ENCODE measurements at regions not wholly inside any gene's neighbourhood (a gene's known extent, or its start where the extent isn't known, plus 50 kb on each side); places are given as distances from the start of the nearest gene placed in this dataset.

DNA sequence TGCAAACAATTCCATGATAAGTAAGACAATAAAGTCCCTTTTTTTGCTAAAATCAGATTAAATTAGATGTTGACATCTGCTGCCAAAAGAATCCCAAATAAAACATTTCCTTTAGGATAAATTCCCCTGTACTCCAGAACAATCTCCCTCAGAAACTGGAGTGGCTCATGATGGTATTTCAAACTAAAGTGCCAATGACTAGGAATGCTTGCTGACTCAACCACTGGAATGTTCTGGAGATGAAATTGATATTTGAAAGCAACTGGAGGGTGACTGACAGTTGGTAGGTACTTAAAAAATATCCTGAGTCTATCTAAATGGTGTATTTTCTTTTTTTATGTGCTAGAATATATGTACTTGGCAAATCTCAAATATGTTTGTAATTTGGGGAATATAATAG, 350.1 kb upstream of the TSHZ2 start:
- no peak for FAIRE-seq
- no peak for DNase-seq (ENCODE audit: insufficient read length, low spot score)

DNA sequence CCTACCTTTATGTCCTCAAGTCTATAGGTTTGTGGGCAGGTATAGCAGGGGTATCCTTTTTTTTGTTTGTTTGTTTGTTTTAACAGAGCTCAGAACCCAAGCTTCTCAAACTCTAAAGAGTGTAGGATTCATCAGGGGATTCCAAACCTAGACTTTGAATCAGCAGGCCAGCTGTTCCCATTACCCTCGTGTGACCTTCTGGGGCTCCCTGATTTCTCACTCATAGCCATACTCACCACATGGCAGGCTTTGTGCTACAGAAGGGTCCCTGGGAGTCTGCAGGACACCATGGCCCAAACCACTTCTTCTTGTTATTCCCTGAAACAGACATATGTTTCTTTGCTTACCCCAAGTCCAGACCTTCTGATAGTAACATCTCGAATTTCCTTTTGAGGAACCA, 350.8 kb upstream of the TSHZ2 start:
- FAIRE-seq (no peak), DNase-seq (ENCODE audit: insufficient read length, low spot score) (no peak)
- TF ChIP-seq POU2F2 (IDR thresholded peaks at IDR 0.05; ENCODE audit: low read depth, low read length) (no peak), POLR2AphosphoS5 (IDR thresholded peaks at IDR 0.05; ENCODE audit: low read depth, low read length) (no peak), PAX5 (IDR thresholded peaks at IDR 0.05; ENCODE audit: insufficient read depth, low read length, severe bottlenecking) (no peak), TAF1 (IDR thresholded peaks at IDR 0.05; ENCODE audit: low read depth, low read length) (no peak), POLR2A (IDR thresholded peaks at IDR 0.05; ENCODE audit: low read depth, low read length) (no peak), SPI1 (IDR thresholded peaks at IDR 0.05; ENCODE audit: low read depth, low read length) (no peak)

More for the DNA sequence above, 350.1 kb upstream of the TSHZ2 start:
- TF ChIP-seq POU2F2 (IDR thresholded peaks at IDR 0.05; ENCODE audit: low read depth, low read length) (no peak), TAF1 (IDR thresholded peaks at IDR 0.05; ENCODE audit: low read depth, low read length) (no peak), SPI1 (IDR thresholded peaks at IDR 0.05; ENCODE audit: low read depth, low read length) (no peak), POLR2A (IDR thresholded peaks at IDR 0.05; ENCODE audit: low read depth, low read length) (no peak), POLR2AphosphoS5 (IDR thresholded peaks at IDR 0.05; ENCODE audit: low read depth, low read length) (no peak), PAX5 (IDR thresholded peaks at IDR 0.05; ENCODE audit: insufficient read depth, low read length, severe bottlenecking) (no peak)

DNA sequence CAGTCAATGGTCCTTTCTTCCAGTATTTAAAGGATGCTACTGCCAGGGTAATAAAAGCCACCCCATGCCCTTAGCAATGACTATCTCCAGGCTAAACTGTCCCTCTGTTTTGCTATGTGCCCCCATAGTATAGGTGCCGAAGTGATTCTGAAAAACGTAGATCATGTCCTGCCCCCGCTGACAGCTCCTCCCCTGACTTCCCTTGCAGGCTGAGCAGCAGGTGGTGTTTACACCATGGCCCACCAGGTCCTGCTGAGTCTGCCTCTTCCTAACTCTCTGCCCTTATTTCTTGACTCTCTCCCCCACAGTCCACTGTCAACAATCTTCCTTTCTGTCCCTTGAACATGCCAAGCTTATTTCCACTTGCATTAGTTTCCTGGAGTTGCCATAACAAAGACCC, 352.5 kb upstream of the TSHZ2 start:
- TF ChIP-seq POU2F2 (IDR thresholded peaks at IDR 0.05; ENCODE audit: low read depth, low read length) (no peak), POLR2AphosphoS5 (IDR thresholded peaks at IDR 0.05; ENCODE audit: low read depth, low read length) (no peak), SPI1 (IDR thresholded peaks at IDR 0.05; ENCODE audit: low read depth, low read length) (no peak), PAX5 (IDR thresholded peaks at IDR 0.05; ENCODE audit: insufficient read depth, low read length, severe bottlenecking) (no peak), TAF1 (IDR thresholded peaks at IDR 0.05; ENCODE audit: low read depth, low read length) (no peak), POLR2A (IDR thresholded peaks at IDR 0.05; ENCODE audit: low read depth, low read length) (no peak)
- no peak for FAIRE-seq
- DNase-seq (ENCODE audit: insufficient read length, low spot score), result no peak

DNA sequence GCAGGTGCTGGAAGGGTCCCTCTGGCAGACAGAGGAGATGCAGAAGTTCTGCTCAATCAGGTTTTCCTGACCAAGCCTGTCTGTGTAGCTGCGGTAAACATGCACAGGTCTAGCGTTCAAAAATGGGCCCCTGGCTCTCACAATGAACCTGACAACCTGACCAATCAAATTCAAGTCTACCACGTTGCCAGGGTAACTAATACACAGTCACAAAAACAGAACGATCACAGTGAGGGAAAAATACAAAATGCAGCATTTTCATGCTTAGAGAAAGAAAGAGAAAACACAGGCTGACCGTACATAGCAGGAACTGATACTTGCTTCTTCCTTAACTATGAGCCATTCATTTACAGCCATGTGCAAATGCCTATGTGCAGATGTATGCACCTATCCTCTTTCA, 353.1 kb upstream of the TSHZ2 start:
- DNase-seq (ENCODE audit: insufficient read length, low spot score), result no peak
- no peak for FAIRE-seq
- TF ChIP-seq PAX5 (IDR thresholded peaks at IDR 0.05; ENCODE audit: insufficient read depth, low read length, severe bottlenecking), result no peak
- no peak for TF ChIP-seq POLR2AphosphoS5 (IDR thresholded peaks at IDR 0.05; ENCODE audit: low read depth, low read length)

DNA sequence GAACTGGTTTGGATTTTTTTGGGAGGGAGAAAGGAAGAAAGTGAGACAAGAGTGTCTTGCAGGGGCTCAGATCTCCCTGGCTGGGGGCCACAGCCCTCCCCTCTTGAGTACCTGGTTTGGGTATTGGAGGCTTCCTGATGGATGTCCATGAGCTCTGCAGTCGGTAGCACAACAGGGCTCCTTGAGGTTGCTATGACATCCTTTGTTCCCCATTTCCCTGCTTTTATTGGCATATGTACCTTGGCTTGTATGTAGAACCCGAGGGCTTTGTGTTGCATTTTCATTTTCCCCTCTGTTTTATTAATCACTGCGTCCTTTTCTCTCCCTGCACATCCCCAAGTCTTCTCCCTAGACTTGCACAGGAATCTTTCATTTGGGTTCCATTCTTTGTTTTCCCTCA, 355.5 kb upstream of the TSHZ2 start:
- no peak for TF ChIP-seq TAF1 (IDR thresholded peaks at IDR 0.05; ENCODE audit: low read depth, low read length)
- no peak for TF ChIP-seq POLR2A (IDR thresholded peaks at IDR 0.05; ENCODE audit: low read depth, low read length)
- no peak for TF ChIP-seq SPI1 (IDR thresholded peaks at IDR 0.05; ENCODE audit: low read depth, low read length)
- no peak for TF ChIP-seq POU2F2 (IDR thresholded peaks at IDR 0.05; ENCODE audit: low read depth, low read length)
- no peak for TF ChIP-seq PAX5 (IDR thresholded peaks at IDR 0.05; ENCODE audit: insufficient read depth, low read length, severe bottlenecking)
- TF ChIP-seq POLR2AphosphoS5 (IDR thresholded peaks at IDR 0.05; ENCODE audit: low read depth, low read length), result no peak
- no peak for FAIRE-seq
- DNase-seq (ENCODE audit: insufficient read length, low spot score), result no peak

DNA sequence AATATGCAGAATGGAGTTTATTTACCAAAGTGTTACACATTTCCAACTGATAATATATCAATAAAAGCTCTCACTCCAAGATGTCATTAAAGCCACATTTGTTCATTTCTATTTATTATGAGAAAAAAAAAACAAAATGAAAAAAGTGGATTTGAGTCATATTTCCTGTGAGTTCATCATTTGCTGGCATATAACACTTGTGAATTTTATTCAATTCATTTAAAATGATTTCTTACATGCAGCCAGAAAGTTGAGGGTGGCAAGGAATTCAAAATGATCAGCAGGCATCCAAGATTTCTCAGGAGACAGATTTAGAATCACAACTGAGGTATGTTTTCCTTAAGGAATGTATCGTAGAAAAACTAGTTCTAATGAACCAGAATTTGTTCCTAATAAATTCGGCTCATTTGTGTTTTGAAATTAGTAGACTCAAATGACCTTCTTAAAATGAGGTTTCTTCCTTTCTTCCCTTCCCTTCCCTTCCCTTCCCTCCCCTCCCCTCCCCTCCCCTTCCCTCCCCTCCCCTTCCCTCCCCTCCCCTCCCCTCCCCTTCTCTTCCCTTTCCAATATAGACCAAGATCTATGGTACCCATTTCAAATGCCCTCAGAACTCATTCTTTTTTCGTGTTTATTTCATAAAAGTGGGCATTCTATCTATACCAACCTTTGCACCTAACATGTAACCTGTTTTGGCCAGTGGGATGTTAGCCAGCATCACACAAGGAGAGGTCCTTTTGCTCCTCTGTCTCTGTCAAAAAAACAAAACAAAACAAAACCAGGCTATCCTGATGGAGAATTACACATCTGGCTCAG, 357.9 kb upstream of the TSHZ2 start:
- DNase-seq (ENCODE audit: insufficient read length, low spot score), result no peak
- TF ChIP-seq TAF1 (IDR thresholded peaks at IDR 0.05; ENCODE audit: low read depth, low read length) (no peak), POLR2AphosphoS5 (IDR thresholded peaks at IDR 0.05; ENCODE audit: low read depth, low read length) (no peak), PAX5 (IDR thresholded peaks at IDR 0.05; ENCODE audit: insufficient read depth, low read length, severe bottlenecking) (no peak), POU2F2 (IDR thresholded peaks at IDR 0.05; ENCODE audit: low read depth, low read length) (no peak), POLR2A (IDR thresholded peaks at IDR 0.05; ENCODE audit: low read depth, low read length) (no peak), SPI1 (IDR thresholded peaks at IDR 0.05; ENCODE audit: low read depth, low read length) (no peak)
- FAIRE-seq, result no peak

DNA sequence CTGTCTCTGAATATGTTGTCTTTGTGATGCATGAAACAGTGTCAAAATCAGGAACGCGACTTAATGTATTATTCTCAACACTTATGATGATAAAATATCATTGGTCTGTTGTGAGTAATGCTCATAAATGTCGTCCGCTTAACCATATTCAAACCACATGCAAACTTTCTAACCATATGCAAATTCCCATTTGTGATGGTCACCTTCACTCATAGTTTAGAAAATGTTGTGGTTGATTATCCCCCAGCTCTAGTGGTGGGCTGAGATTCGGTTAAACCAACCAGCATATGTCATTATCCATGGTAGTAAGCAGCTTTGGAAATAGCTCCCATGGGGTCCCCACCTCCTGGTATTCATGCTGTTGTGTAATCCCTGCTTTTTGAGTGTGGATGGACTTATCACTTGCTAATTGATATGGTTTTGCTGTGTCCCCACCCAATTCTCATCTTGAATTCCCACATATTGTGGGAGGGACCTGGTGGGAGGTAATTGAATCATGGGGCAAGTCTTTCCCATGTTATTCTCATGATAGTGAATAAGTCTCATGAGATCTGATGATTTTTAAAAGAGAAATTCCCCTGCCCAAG, 360.0 kb upstream of the TSHZ2 start:
- TF ChIP-seq POU2F2 (IDR thresholded peaks at IDR 0.05; ENCODE audit: low read depth, low read length) (no peak), POLR2AphosphoS5 (IDR thresholded peaks at IDR 0.05; ENCODE audit: low read depth, low read length) (no peak), POLR2A (IDR thresholded peaks at IDR 0.05; ENCODE audit: low read depth, low read length) (no peak), TAF1 (IDR thresholded peaks at IDR 0.05; ENCODE audit: low read depth, low read length) (no peak), PAX5 (IDR thresholded peaks at IDR 0.05; ENCODE audit: insufficient read depth, low read length, severe bottlenecking) (no peak), SPI1 (IDR thresholded peaks at IDR 0.05; ENCODE audit: low read depth, low read length) (no peak)
- FAIRE-seq (no peak), DNase-seq (ENCODE audit: insufficient read length, low spot score) (no peak)

DNA sequence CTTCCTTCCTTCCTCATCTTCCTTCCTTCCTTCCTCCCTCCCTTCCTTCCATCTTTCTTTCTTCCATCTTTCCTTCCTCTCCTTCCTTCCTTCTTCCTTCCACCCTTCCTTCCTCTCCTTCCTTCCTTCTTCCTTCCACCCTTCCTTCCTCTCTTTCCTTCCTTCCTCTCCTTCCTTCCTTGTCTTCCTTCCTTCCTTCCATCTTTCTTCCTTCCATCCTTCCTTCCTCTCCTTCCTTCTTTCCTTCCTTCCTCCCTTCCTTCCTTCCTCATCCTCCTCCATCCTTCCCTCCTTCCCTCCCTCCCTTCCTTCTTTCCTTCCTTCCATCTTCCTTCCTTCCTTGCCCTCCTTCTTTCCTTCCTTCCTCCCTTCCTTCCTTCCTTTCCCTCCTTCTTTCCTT, 361.4 kb upstream of the TSHZ2 start:
- TF ChIP-seq POLR2AphosphoS5 (IDR thresholded peaks at IDR 0.05; ENCODE audit: low read depth, low read length), result no peak
- TF ChIP-seq PAX5 (IDR thresholded peaks at IDR 0.05; ENCODE audit: insufficient read depth, low read length, severe bottlenecking), result no peak
- no peak for TF ChIP-seq SPI1 (IDR thresholded peaks at IDR 0.05; ENCODE audit: low read depth, low read length)
- no peak for TF ChIP-seq POU2F2 (IDR thresholded peaks at IDR 0.05; ENCODE audit: low read depth, low read length)
- TF ChIP-seq POLR2A (IDR thresholded peaks at IDR 0.05; ENCODE audit: low read depth, low read length), result no peak
- TF ChIP-seq TAF1 (IDR thresholded peaks at IDR 0.05; ENCODE audit: low read depth, low read length), result no peak
- DNase-seq (ENCODE audit: insufficient read length, low spot score) (no peak), FAIRE-seq (no peak)

DNA sequence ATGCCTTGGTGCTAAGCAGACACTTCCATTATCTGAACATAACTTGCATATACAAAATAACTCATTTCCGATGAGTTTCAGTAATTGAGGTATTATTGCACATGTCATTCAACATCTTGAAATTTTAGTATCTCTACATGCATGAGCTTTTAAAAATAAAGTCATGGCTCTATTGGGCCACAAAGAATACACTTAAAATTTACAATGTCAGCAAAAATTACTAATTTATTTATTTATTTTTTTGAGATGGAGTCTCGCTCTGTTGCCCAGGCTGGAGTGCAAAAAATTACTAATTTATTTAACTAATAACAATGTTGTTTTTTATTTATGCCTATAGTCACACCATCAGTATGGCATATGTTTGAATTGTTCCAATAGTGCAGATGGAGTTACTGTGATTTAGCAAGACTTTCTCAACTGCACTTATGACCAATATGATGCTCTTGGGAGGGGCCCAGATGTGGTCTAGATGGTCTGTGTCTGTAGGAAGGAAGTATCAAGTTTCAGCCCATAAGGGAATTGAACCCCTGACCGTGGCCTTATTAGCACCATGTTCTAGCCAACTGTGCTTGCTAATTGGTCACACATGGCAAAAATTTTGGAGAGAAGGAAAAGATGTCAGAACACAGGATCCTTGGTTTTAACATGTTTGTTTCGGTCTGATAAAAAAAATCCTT, 370.7 kb upstream of the TSHZ2 start:
- TF ChIP-seq POLR2AphosphoS5 (IDR thresholded peaks at IDR 0.05; ENCODE audit: low read depth, low read length), result no peak
- no peak for TF ChIP-seq PAX5 (IDR thresholded peaks at IDR 0.05; ENCODE audit: insufficient read depth, low read length, severe bottlenecking)
- no peak for TF ChIP-seq TAF1 (IDR thresholded peaks at IDR 0.05; ENCODE audit: low read depth, low read length)
- TF ChIP-seq SPI1 (IDR thresholded peaks at IDR 0.05; ENCODE audit: low read depth, low read length), result no peak
- TF ChIP-seq POLR2A (IDR thresholded peaks at IDR 0.05; ENCODE audit: low read depth, low read length), result no peak
- TF ChIP-seq POU2F2 (IDR thresholded peaks at IDR 0.05; ENCODE audit: low read depth, low read length), result no peak
- DNase-seq (ENCODE audit: insufficient read length, low spot score) (no peak), FAIRE-seq (no peak)
